IPS-18a (cell line): ENCODE measurements at regions not wholly inside any gene's neighbourhood (a gene's known extent, or its start where the extent isn't known, plus 50 kb on each side); places are given as distances from the start of the nearest gene placed in this dataset.

Experiments
- H3K27ac ChIP-seq: one replicate; pipeline ENCODE4 v1.5.1; 2013; ENCODE audit warnings: low read length
- H3K27me3 ChIP-seq: one replicate; pipeline ENCODE4 v1.6.1; 2013; ENCODE audit warnings: mild to moderate bottlenecking, low read length; ENCODE audit not compliant: control insufficient read depth, insufficient read depth
- H3K36me3 ChIP-seq: one replicate; pipeline ENCODE4 v1.6.1; 2013; ENCODE audit warnings: low read depth, low read length; ENCODE audit not compliant: control insufficient read depth
- H3K4me1 ChIP-seq: one replicate; pipeline ENCODE4 v1.6.1; 2013; ENCODE audit warnings: low read depth, low read length; ENCODE audit not compliant: control insufficient read depth
- H3K4me3 ChIP-seq: one replicate; pipeline ENCODE4 v1.5.1; 2013; ENCODE audit warnings: low read length
- H3K9ac ChIP-seq: one replicate; pipeline ENCODE4 v1.6.1; 2013; ENCODE audit warnings: mild to moderate bottlenecking, low read length, moderate library complexity
- H3K9me3 ChIP-seq: one replicate; pipeline ENCODE4 v1.6.1; 2013; ENCODE audit warnings: low read depth, low read length; ENCODE audit not compliant: control insufficient read depth

DNA sequence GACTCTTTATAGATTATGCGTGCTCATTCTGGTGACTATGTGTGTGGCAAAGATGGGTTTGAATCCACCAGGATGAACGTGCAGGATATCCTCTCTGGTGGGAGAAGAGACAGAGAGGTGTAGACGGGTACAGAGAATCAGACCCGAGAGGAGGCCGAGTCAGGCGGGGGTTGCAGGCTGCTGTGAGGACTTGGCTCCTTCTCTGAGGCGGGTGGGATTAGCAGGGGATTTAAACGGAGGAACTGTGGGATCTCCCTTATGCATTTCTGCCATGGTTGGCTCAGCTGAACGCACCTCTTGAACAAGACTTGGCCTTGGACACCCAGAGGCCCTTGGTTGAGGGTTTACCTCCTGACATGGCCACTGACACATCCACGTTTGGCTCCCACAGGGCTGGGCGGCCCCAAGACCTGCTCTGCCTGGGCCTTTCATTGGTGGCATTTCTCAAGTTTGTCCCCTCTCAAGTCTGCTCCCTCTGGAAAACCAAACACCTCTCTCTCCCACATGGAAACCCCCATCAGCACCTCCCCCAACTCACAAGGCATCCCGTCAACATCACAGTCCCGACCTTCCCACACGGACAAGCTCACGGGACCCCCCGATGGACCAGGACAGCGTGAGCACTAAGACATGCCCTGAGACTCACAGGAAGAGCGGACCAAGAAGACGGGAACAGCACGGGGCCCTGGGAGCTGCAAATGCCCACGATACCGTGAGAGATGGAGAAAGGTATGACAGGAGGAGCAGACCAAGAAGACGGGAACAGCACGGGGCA lies 158.3 kb downstream of the RTP5 start:
- H3K9ac ChIP-seq = no peak overlapping the region
- H3K27me3 ChIP-seq = no peaks in the 10 kb centered on the region
- H3K9me3 ChIP-seq = no peaks in the 10 kb centered on the region
- H3K4me3 ChIP-seq = no peak overlapping the region
- no peak overlapping the region for H3K27ac ChIP-seq
- H3K36me3 ChIP-seq = no peaks in the 10 kb centered on the region
- H3K4me1 ChIP-seq = no peaks in the 10 kb centered on the region

DNA sequence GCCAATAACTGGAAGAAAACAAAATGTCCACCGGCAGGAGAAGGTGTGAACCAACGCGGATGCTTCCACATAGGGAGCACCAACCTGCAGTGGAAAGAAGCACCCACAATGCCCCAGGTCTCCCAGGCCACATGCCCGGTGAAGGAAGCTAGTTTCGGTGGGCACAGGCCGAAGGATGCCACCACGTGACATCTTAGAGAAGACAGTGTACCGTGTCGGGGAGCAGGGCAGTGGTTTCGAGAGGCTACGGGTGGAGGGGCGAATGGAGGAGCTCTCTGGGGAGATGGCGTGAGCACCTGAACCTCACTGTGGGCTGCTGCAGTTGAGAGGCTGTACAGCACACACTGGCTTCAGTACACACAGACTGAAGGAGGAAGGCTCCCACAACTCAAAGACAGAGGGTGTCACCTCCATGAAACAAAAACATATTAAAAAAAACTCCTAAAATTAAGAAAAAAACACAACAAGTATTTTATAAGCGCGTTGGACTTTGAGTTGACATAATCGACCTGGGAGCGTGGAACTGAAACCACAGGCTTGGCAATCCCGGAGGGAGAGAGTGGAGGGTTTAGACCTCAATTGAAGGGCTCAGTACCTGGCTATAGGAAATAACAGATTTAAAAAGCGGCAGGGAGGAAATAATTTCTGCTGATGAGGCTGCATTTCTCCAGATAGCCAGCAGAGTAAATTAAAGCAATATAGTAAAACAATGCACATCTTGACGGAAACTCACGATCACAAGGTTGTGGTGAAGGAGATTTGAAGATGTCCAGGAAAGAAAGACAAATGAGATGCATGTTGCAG lies 160.1 kb downstream of the RTP5 start:
- no peak overlapping the region for H3K9ac ChIP-seq
- no peaks in the 10 kb centered on the region for H3K36me3 ChIP-seq
- no peaks in the 10 kb centered on the region for H3K27me3 ChIP-seq
- no peaks in the 10 kb centered on the region for H3K4me1 ChIP-seq
- no peak overlapping the region for H3K27ac ChIP-seq
- H3K4me3 ChIP-seq = no peak overlapping the region
- H3K9me3 ChIP-seq = no peaks in the 10 kb centered on the region

DNA sequence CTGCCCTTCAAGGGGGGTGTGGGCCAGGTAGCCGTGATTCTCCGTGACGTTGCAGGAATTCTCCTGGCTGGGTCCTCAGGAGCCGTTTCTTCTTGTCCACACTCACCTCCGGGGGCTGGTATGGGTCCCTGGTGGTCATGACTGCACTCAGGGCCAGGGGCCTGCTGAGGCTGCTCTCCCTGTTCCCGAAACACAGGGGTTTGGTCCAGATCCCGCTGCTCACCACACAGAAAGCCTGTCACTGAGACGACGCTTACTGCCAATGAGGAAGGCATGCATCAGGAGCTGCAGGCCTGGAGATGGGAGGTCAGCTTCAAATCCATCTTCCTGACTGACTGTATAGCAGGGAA lies 160.7 kb downstream of the RTP5 start:
- no peaks in the 10 kb centered on the region for H3K4me1 ChIP-seq
- no peaks in the 10 kb centered on the region for H3K9me3 ChIP-seq
- no peaks in the 10 kb centered on the region for H3K27me3 ChIP-seq
- H3K9ac ChIP-seq = no peak overlapping the region
- no peak overlapping the region for H3K27ac ChIP-seq
- no peak overlapping the region for H3K4me3 ChIP-seq
- H3K36me3 ChIP-seq = no peaks in the 10 kb centered on the region

DNA sequence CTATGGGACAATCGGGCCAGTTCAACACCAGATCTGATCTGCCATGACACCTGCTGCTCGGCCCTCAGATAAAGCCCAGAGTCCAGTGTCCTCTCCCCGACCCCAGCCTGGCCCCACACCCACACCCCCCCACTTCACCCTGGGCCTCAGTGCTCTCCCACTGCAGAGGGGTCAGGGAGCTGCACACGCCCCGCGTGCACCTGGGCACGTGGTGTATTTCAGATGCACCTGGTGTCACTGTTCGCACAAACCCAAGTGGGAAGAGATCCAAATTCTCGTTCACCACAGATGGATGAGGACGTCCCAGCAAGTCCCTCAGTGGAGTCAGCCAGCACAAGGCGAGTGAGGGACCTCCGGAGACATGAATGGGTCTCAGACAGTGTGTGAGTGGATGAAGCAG lies 161.3 kb downstream of the RTP5 start:
- no peak overlapping the region for H3K27ac ChIP-seq
- no peaks in the 10 kb centered on the region for H3K9me3 ChIP-seq
- no peaks in the 10 kb centered on the region for H3K4me1 ChIP-seq
- H3K36me3 ChIP-seq = no peaks in the 10 kb centered on the region
- H3K9ac ChIP-seq = no peak overlapping the region
- H3K4me3 ChIP-seq = no peak overlapping the region
- no peaks in the 10 kb centered on the region for H3K27me3 ChIP-seq

DNA sequence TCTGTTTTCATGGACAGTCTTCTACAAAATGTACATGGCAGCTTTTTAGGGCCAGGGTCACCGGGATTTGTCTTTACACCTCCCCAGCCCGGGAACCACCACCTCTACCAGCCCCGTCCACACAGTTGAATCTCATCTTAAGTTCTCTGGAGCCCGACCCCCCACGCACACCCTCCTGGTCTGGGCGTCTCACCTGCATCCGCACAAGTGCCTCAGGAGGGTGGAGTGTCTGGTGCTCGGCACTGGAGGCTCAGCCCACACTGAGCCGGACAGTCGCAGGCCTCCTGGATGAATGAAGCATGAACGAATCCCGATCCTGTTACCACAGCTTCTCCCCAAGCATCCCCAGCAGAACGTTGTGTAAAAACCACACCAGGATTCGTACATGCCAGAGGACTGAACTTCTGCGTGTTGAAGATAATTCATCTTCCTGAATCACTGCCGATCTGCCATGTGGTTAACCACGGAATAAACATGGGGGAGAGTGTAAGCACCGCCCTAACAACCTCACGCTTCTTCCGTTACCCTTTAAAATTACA lies 162.0 kb downstream of the RTP5 start:
- H3K4me1 ChIP-seq = no peaks in the 10 kb centered on the region
- H3K9ac ChIP-seq = no peak overlapping the region
- H3K27ac ChIP-seq = no peak overlapping the region
- H3K27me3 ChIP-seq = no peaks in the 10 kb centered on the region
- H3K36me3 ChIP-seq = no peaks in the 10 kb centered on the region
- H3K4me3 ChIP-seq = no peak overlapping the region
- no peaks in the 10 kb centered on the region for H3K9me3 ChIP-seq

DNA sequence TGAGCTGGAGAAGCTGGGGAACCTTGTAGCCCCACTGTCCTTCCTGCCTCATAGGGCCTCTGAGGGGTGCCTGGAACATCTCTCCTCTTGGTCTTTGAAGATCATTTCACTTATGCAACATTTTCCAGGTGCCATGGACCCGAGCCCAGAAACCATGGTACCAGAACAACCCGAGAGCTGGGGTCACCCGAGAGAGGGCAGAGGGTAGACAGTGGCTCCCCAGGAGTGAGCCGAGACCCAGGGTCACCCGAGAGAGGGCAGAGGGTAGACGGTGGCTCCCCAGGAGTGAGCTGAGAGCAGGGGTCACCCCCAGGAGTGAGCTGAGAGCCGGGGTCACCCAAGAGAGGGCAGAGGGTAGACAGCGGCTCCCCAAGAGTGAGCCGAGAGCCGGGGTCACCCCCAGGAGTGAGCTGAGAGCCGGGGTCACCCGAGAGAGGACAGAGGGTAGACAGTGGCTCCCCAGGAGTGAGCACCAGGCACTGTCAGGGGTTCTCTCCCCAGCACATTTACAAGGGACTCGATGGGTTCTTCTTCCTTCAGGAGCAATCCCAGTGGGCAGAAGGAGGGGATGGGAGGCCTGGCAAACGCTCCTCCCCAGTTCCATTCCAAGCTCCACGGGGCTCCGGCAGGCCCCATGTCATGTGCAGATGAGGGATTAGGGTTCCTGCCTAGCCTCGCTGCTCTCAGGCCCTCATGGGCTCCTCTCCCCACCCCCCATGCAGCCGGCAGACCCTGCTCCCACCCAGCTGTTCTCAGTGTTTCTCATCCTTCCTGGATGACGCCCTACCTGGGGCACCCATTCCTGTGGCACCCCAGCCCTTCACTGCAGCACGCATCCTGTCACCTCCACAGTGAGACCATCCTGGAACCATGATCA lies 163.5 kb downstream of the RTP5 start:
- Histone ChIP-seq H3K27ac (no peak overlapping the region), H3K9ac (no peak overlapping the region), H3K4me3 (no peak overlapping the region), H3K9me3 (no peaks in the 10 kb centered on the region), H3K27me3 (no peaks in the 10 kb centered on the region), H3K36me3 (no peaks in the 10 kb centered on the region), H3K4me1 (no peaks in the 10 kb centered on the region)

DNA sequence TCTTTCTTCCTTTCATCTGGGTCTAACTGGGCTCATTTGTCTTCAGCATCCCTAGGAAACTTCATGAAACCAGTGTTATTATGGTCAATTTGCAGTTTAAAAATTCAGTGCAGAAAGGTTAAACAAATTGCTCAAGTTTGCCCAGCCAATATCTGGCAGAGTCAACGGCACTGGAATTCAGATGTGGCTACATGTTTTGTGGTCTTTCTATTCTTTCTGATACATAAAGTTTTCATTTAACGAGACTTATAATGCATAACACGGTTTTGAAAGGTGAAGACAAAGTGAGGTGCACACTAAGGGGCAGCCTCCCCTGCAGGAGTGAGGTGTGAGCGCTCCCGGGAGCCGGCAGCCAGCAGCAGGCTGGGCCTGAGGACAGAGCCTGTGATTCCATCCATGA lies 164.6 kb downstream of the RTP5 start:
- Histone ChIP-seq H3K4me1 (no peaks in the 10 kb centered on the region), H3K27ac (no peak overlapping the region), H3K9me3 (no peaks in the 10 kb centered on the region), H3K27me3 (no peaks in the 10 kb centered on the region), H3K36me3 (no peaks in the 10 kb centered on the region), H3K9ac (no peak overlapping the region), H3K4me3 (no peak overlapping the region)

DNA sequence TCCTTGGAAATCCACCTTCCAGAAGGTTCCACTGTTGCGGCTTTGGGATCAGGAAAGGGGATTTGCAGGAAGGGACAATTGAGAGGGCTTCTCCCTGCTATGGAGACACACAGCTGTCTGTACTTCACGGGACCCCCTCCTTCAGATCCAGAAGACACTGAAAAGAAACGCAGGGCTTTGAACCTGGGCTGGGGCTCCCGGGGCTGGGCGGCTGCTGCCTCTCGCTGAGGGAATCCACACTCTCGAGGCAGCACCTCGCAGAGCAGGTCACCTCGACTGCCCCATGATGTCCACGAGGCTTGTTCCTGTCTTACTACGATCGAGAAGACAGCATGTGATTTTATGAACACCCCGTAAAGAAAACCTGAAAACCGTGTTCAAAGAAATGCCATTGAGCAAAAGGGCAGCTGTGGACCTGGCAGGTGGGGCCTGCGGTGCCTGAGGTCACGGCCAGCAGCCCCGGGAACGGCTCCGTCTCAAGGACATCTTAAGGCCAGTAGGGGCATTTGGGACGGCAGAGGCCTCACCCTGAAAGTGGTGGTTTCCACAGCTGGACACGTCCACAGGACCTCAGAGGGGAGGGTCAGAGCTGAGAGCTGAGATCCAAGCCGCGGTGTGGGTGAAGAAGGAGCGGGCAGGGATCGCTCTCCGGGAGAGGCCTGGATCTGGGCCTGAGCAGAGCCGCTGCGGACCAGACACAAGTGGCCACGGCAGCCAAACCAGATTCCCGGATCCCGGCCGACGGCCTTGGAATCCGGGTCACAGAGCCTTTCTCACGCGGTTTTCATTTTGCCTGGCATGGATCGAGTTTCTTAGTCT lies 165.7 kb downstream of the RTP5 start:
- H3K27me3 ChIP-seq = no peaks in the 10 kb centered on the region
- H3K9ac ChIP-seq = no peak overlapping the region
- no peak overlapping the region for H3K27ac ChIP-seq

DNA sequence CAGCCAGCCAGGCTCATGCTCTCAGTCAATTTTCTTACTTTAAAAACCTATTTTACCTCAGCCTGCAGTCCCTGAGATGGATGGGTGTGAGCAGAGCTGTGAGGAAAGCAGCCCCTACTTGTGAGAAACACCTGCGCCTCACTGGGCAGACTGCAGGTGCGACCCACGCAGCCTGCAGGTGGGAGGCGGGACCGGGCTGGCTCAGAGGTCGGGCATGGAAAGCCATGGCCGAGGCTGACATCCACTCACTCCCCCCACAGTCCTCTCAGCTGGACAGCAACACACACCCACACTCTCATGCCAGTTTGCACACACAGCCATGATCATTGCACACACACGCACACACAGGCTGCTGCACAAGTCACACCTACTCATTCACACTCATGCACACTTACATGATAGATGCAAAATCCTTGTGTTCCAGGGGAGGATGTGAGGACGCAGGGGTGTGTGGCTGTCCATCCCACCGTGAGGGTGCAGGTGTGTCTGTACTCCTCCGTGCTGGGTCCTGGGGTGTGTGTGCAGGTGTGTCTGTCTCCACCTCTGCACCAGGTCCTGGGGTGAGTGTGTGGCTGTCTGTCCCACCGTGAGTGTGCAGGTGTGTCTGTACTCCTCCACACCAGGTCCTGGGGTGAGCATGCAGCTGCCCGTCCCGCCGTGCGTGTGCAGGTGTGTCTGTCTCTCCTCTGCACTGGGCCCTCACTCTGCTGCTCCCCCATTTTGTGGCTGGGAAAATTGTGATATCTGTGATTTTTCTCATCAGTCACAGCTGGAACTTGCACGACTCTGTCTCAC lies 166.5 kb downstream of the RTP5 start:
- no peak overlapping the region for H3K4me3 ChIP-seq
- H3K9me3 ChIP-seq = no peaks in the 10 kb centered on the region
- no peaks in the 10 kb centered on the region for H3K4me1 ChIP-seq
- H3K27me3 ChIP-seq = no peaks in the 10 kb centered on the region
- no peaks in the 10 kb centered on the region for H3K36me3 ChIP-seq
- no peak overlapping the region for H3K9ac ChIP-seq
- H3K27ac ChIP-seq = no peak overlapping the region

More for the DNA sequence above, 165.7 kb downstream of the RTP5 start:
- Histone ChIP-seq H3K36me3 (no peaks in the 10 kb centered on the region), H3K4me3 (no peak overlapping the region), H3K9me3 (no peaks in the 10 kb centered on the region), H3K4me1 (no peaks in the 10 kb centered on the region)

DNA sequence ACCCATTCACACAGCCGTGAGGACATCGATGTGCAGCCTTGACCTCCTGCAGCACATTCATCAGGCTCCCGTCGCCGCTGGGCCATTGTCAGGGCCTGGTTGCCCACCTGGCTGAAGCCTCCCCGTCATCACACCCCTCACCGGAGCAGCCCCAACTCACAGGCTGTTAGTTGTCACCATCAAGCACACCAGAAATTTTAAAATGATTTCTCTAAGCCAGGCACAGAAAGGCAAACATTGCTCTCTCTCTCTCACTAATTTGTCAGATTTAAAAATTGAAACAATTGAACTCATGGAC lies 167.1 kb downstream of the RTP5 start:
- no peaks in the 10 kb centered on the region for H3K27me3 ChIP-seq
- no peaks in the 10 kb centered on the region for H3K36me3 ChIP-seq
- no peak overlapping the region for H3K4me3 ChIP-seq
- H3K9ac ChIP-seq = no peak overlapping the region
- H3K27ac ChIP-seq = no peak overlapping the region
- no peaks in the 10 kb centered on the region for H3K9me3 ChIP-seq
- no peaks in the 10 kb centered on the region for H3K4me1 ChIP-seq
